HG03064 (cell line): ENCODE measurements at regions not wholly inside any gene's neighbourhood (a gene's known extent, or its start where the extent isn't known, plus 50 kb on each side); places are given as distances from the start of the nearest gene placed in this dataset.
"Not testable (repeated sequence)": the region's sequence is repeated elsewhere in the genome, so short reads cannot be mapped to it uniquely, and the experiment has no call there.

Experiments
- ATAC-seq: cut with Tn5 transposase; IDR thresholded peaks from one replicate; pipeline ENCODE4 v1.9.1; 2021; ENCODE audit warnings: low read depth; ENCODE audit not compliant: unreplicated experiment

- no peak for ATAC-seq
Observed at GRCh38 chr5:163569284-163569683, 63.9 kb downstream of the MAT2B start.

GRCh38 chr5:163571744-163572143 is 66.3 kb downstream of the MAT2B start:
- ATAC-seq = no peak

GRCh38 chr5:163574472-163575440 is 69.3 kb downstream of the MAT2B start:
- ATAC-seq = no peak

- no peak for ATAC-seq
Observed at GRCh38 chr5:163578652-163579051, 73.2 kb downstream of the MAT2B start.

- ATAC-seq = no peak
Observed at GRCh38 chr5:163579729-163580128, 74.3 kb downstream of the MAT2B start.

DNA sequence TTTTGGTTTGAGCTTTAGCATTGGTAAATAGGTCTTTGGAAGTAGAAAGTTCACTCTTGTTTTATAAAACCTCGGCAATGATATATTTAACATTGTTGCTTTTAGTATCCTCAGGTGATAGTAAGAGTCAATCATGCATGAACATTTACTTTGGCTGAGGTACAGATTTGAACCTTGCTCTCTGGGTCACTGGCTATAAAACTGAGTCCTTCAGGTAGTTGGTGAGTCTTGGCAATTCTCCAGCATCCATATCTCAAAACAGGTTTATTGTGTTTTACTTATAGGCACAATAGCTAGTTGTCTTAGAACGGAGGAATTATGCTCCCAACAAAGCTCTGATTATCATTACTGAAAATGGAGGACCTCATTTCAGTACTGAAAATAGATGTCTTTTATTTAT is 75.1 kb downstream of the MAT2B start:
- no peak for ATAC-seq

GRCh38 chr5:163583491-163584153 is 78.2 kb downstream of the MAT2B start:
- not testable (repeated sequence) for ATAC-seq

DNA sequence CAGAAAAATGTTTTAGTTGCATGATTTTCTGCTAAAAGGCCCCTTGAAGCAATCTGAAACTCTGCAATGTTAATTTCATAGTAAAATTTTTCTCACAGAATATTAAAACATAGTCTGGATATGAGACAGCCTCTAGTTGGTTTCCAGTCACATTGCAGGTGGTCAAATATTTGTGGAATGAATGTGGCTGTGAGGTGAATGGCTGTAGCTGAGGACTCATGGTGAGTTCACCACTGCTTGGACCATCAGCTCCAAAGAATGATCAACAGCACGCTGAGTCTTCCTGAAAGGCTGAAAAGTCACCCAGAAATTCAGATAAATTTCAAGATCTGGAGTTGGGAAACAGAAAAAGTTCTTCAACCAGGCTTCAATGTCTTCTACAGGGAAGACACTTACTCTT is 79.8 kb downstream of the MAT2B start:
- no peak for ATAC-seq

DNA sequence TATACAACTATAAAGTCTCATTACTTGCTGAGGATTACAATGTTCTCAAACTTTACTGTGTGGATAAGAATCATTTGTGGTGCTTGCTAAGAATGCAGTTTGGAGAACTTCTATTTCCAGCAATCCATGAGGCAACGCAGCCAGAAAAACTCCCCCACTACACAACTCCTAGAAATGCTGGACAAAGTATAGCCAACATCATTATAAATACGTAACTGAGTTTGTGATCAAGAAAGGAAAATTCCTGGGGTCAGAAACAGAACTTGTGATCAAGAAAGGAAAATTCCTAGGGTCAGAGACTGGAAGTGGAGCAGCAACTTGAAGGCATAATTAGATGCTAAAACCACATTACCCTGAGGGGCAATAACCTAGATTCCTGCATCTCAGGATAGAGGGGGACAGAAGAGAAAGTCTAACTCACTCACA is 81.1 kb downstream of the MAT2B start:
- no peak for ATAC-seq

- no peak for ATAC-seq
Observed at GRCh38 chr5:163594951-163595350, 89.5 kb downstream of the MAT2B start.

DNA sequence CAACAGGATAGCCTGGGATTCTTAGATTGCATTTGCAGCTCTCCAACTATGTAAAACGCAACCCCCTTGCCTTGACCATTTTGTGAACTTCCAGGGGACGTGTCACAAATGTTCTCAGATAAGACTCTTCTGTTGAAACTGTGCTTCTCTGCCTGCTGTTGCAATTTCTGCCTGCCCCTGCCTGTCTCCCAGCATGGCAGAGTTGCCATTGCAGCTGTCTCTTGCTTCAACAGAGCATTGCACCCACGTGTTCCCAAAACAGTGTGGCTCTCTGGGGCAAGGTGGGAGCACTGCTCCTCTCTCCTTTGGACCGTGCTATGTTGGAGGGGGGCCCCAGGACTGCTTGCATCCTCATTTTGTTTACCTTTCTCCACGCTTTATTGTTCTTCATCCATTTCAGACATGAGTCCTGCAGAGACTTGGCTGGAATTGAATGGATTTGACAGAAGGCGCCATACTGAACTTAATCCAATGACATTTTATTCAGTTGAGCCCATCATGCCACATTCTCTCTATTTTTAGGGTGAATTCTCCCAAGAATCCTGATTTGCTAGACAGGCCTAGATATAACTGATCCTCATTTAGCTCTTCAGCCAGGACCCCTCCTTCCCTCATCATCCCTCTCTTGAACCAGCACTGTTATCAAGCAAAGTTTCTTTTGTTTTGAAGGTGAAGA is 90.7 kb downstream of the MAT2B start:
- no peak for ATAC-seq

DNA sequence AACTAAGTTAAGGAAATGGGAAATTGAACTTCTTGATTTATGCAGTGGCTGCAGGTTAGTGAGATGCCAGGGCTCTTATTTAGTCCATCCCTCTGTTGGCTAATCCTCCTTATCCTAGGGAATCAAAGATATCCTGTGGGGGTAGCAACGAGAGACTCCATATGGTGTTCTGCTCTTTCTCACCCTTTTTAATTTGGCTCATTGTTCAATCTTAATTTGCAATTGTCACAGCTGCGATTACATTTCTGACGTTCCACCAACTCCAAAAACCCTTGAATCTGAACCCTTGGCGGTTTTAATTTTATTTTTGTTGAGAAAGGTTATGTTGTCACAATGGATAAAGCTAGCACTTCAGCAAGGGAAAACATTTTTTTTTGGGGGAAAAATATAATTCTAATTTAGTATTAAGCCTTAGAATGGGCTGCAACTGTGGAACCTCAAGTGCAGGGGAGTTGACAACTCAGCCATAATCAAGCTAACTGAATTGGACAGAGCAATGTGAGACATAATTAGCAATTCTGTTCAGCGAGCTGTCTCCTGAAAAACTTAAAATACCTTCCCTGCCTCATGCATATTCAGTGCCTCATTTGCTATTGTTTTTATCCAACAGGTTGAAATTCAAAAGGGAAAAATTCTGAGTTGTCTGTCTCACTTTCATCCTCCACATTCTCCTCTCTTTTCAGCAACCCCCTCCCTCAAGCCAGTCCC is 91.3 kb downstream of the MAT2B start:
- ATAC-seq = no peak

- ATAC-seq = no peak
Observed at GRCh38 chr5:163604013-163604412, 98.6 kb downstream of the MAT2B start.

- ATAC-seq = no peak
Observed at GRCh38 chr5:163607256-163607655, 101.8 kb downstream of the MAT2B start.

DNA sequence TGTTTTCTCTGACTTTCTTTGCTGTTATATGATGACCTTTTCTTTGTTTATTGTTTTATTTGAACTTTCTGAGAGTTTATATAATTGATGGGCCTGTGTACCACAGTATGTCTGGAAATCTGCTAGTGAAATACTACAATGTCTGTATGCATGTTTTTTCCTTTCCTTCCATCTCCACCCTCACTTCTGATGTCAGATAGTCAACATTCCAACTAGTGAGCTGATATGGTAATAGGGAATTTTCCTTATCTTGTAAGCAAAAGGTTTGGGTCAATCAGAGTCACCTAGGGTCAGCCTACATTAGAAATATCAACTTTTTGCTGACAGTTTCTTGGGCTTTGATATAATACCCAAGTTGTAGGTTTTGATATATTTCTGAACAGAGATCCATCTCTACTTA is 103.2 kb downstream of the MAT2B start:
- no peak for ATAC-seq

- ATAC-seq = no peak
Observed at GRCh38 chr5:163609910-163610309, 104.5 kb downstream of the MAT2B start.

- no peak for ATAC-seq
Observed at GRCh38 chr5:163612358-163613149, 107.1 kb downstream of the MAT2B start.

DNA sequence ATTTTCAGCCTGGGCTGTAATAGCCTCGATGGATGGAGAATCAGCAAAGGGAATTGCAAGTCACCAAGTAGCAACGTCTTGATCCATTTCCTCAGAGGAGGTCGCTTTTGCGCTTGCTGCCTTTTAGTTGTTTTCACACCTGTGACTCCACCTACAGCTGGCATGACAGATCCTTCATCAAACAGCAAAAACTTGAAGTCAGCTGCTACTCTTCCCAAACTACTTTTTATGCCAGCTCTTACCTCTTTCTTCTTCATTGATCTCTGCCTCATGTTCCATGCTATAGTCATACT is 107.7 kb downstream of the MAT2B start:
- ATAC-seq = no peak

- ATAC-seq = no peak
Observed at GRCh38 chr5:163614787-163615186, 109.4 kb downstream of the MAT2B start.
